ENCODE measurements at regions not wholly inside any gene's neighbourhood (a gene's known extent, or its start where the extent isn't known, plus 50 kb on each side); places are given as distances from the start of the nearest gene placed in this dataset.

DNA sequence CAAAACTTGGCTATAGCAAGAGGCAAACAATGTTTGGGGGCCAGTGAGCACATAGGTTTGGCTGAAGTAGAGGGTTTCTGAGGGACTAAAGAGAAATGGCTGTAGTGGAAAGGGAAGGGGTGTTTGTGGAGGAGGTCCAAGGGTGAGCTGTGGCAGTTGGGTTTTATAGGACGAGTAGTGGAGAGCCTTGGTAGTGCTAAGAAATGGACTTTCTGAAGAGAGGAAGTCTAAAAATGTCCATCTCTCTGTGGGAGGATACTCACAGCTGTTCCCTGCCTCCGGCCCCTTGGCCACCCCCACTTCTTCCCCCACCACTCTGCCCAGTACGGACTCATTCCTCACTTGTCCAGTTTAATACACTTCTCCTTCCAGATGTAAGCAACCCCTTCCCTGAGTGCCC, 64.3 kb downstream of the ZNF22 start:
- Histone ChIP-seq H3K9me1 (replicated peaks; ENCODE audit: control insufficient read depth, extremely low read depth, insufficient read depth, low read length) (no peaks in the 10 kb centered on the region), H4K20me1 (replicated peaks; ENCODE audit: control insufficient read depth, extremely low read depth, insufficient read depth, low read length) (no peaks in the 10 kb centered on the region), H3K27ac (ENCODE audit: insufficient read depth, low read depth, low read length) (no peak overlapping the region), H3K27me3 (ENCODE audit: control insufficient read depth in 2 of 2, insufficient read depth in 2 of 2, low read length in 2 of 2) (no peaks in the 10 kb centered on the region), H3K9ac (replicated peaks; ENCODE audit: extremely low read depth, insufficient read depth, low read length) (no peak overlapping the region), H3K4me3 (replicated peaks in 1 of 3; ENCODE audit: insufficient read depth in 1 of 3, low read depth in 1 of 3, low read length in 3 of 3) (no peak overlapping the region), H2AFZ (ENCODE audit: low read depth, low read length) (no peak overlapping the region), H3K9me3 (replicated peaks; ENCODE audit: control insufficient read depth, insufficient read depth, low read length) (no peaks in the 10 kb centered on the region), H3K4me1 (ENCODE audit: control insufficient read depth, extremely low read depth, insufficient read depth, low read length) (no peaks in the 10 kb centered on the region), H3K36me3 (ENCODE audit: control insufficient read depth in 2 of 2, extremely low read depth in 1 of 2, insufficient read depth in 2 of 2, low read length in 2 of 2) (no peaks in the 10 kb centered on the region), H3K79me2 (ENCODE audit: control insufficient read depth, insufficient read depth, low read length) (no peaks in the 10 kb centered on the region), H3K4me2 (ENCODE audit: insufficient read depth, low read length) (no peak overlapping the region)
- DNase-seq (ENCODE audit: low read depth, low spot score) (no peak), FAIRE-seq (no peak)
- intact Hi-C loops (cut with micrococcal nuclease): no loop called here
- CTCF ChIA-PET: interaction anchor here (1.6 kb wide), 1 partner anchor 14 kb away, joined by 5 read pairs; no protein-coding TSS in a partner anchor
- dilution Hi-C loops (cut with MboI; ENCODE audit: extremely low pct_ligation_motif_present, low sequenced_read_pairs): no loop called here
- BruUV-seq (replicated peaks): no TSS peak
- POLR2A ChIA-PET: no interaction called here
- TF ChIP-seq POLR2A (IDR thresholded peaks at IDR 0.05; ENCODE audit: low read depth, low read length) (no peak), FOS (IDR thresholded peaks at IDR 0.05; ENCODE audit: borderline replicate concordance, insufficient read depth, low read length) (no peak), GATA2 (IDR thresholded peaks at IDR 0.05; ENCODE audit: insufficient read depth, insufficient read length, low read depth, low read length) (no peak), POLR2AphosphoS5 (IDR thresholded peaks at IDR 0.05; ENCODE audit: insufficient read depth, low read depth, low read length) (no peak), MYC (IDR thresholded peaks at IDR 0.05; ENCODE audit: low read depth, low read length) (no peak), EZH2 (IDR thresholded peaks at IDR 0.05; ENCODE audit: borderline replicate concordance, low read depth, low read length, severe bottlenecking) (no peak), JUN (IDR thresholded peaks at IDR 0.05; ENCODE audit: borderline replicate concordance, insufficient read depth, insufficient read length, low read depth) (no peak)
- TF ChIP-seq, protein P1, sequence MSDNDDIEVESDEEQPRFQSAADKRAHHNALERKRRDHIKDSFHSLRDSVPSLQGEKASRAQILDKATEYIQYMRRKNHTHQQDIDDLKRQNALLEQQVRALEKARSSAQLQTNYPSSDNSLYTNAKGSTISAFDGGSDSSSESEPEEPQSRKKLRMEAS (IDR thresholded peaks at IDR 0.05; ENCODE audit: insufficient read depth, insufficient read length): no peak
- TF ChIP-seq, protein P2, sequence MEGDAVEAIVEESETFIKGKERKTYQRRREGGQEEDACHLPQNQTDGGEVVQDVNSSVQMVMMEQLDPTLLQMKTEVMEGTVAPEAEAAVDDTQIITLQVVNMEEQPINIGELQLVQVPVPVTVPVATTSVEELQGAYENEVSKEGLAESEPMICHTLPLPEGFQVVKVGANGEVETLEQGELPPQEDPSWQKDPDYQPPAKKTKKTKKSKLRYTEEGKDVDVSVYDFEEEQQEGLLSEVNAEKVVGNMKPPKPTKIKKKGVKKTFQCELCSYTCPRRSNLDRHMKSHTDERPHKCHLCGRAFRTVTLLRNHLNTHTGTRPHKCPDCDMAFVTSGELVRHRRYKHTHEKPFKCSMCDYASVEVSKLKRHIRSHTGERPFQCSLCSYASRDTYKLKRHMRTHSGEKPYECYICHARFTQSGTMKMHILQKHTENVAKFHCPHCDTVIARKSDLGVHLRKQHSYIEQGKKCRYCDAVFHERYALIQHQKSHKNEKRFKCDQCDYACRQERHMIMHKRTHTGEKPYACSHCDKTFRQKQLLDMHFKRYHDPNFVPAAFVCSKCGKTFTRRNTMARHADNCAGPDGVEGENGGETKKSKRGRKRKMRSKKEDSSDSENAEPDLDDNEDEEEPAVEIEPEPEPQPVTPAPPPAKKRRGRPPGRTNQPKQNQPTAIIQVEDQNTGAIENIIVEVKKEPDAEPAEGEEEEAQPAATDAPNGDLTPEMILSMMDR (IDR thresholded peaks at IDR 0.05; ENCODE audit: extremely low read depth in 1 of 2, insufficient read depth in 1 of 2, low read depth in 1 of 2, low read length in 2 of 2): no peak
